Suppressor macrophage (primary cell): ENCODE measurements at regions not wholly inside any gene's neighbourhood (a gene's known extent, or its start where the extent isn't known, plus 50 kb on each side); places are given as distances from the start of the nearest gene placed in this dataset.

ENCODE experiments used
- DNase-seq, 4 experiments: peaks; one replicate each; pipeline ENCODE4 v3.0.0-alpha.2; 2020 to 2022

DNA sequence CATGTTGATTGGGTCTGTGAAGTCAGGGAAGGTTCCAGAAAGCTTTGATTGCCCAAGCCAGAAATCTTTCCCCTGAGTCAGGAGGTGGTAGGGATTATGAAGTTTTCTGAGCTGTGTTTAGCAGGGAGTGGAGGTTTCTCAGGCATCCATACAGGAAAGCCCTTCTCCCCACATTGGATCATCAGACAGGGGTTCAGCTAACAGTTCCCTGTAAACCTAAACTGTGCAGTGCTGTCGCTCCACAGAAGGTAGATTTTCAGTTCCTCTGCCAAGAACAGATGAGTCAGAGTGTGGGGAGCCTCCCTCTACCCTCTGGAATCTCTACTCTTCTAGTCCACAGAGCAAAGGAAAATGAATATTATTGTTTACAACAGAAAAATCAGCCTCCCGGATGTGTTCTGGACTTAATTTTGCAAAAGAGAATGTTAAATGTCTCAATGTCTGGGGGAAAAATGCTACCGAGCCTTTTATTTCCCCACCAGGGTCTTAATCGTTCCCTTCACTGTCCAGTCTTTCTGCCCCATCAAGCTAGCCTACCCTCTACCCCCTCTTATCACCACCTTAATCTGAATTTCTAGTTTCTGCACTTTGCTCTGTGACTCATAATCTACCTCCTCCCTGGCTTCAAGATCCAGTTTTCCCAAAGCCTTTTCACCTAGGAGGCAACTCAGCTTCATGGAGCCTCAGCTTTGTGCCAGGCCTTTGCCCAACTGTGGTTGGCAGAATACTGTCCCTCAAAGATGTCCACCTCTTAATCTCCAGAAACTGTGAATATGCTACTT, 355.6 kb downstream of the PRDM2 start:
- DNase-seq, result no peak

- DNase-seq, result no peak
These were observed 357.7 kb downstream of the PRDM2 start for GRCh38 chr1:14057640-14058039.

- no peak for DNase-seq
These were observed 361.2 kb downstream of the PRDM2 start for GRCh38 chr1:14061204-14061603.

GRCh38 chr1:14061722-14062121, 361.7 kb downstream of the PRDM2 start:
- no peak for DNase-seq

DNA sequence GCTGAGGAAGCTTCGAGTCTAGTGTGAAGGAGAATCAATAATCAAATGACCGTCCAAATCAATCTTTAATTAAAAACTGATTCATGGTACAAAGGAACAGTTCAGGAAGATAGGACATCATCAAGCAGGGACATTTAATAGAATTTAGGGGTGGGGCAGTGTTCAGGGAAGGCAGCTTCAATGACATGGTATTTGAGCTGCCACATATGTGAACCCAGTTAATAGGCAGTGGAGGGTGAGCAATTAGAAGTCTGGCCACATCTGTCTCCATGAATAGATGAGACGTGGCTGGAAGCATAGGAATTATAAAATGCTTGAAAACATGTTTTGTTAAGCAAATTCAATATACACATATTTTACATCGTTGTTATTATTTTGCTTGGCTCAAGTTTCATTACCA, 362.7 kb downstream of the PRDM2 start:
- DNase-seq, result no peak

DNA sequence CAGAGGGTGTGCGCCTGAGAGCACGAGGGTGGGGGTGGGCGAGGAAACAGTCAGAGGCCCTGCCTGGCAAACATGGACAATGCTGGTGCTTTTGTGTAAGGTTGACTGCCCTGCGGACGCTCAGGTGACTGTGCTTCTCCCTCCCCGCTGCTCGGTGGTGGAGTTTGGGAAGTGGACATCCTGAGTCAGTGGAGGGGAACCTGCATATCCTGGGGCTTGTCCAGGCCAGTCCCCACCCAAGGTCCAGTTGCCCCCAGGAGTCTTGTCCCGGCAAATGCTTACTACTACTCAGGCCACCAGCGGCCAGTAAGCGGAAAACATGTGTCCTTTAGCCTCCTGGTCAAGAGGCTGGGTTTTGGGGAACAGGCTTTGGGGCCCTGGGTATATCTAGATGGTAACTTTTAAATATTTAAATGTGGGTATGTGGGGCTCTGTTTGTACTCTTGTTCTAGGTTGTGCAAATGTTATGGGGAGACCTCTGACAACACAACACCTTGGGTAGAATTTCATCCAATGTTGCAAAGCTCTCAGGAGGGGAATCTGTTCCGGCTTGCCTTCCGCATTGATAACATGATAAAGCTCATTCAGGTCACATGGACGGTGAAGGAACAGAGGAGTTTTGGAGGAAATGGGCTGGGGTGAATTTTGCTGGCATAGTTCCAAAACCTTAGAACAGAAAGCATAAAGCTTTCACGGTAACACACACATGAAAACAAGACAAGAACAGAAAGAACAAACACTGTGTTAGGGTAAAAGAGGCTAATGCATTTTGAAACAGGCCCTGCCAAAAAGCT, 364.9 kb downstream of the PRDM2 start:
- DNase-seq, result no peak

DNA sequence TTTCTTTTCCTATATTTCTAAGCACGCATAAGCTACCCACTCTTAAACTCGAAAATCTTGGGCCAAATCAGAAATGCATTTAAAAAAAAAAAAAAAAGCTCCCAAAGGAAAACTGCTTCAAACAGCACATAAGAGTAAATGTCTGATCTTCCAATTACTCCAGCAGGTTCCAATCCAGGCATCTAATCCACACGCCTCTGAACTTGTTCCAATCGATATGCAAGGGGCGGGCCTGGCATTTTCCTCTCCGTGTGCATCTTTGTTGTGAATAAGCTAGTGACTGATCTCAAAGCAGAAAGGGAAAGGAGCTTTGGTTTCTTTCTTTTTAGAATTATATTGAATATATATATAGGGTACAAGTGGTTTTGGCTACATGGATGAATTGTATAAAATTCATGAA, 365.5 kb downstream of the PRDM2 start:
- DNase-seq, result no peak

DNA sequence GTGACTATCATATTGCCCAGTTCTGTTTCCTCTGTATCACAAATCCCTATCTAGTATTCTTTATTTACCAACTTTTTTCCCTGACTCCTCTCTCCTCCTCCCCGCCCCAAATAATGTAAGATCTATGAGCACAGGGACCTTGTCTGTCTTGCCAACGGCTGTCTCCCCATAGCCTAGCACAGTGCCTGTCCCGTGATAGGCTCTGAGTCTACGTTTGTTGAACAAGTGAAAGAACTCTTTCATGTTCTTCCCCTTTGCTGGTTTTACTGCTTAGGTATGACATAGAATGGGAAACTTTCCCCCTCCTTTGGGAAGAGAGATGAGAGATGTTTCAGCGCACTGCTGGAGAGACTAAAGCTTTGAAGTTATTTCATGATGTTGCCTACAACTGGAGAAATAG, 367.0 kb downstream of the PRDM2 start:
- no peak for DNase-seq

GRCh38 chr1:14067711-14068110, 367.7 kb downstream of the PRDM2 start:
- DNase-seq, result no peak

- no peak for DNase-seq
These were observed 371.6 kb downstream of the PRDM2 start for GRCh38 chr1:14071581-14071980.

GRCh38 chr1:14080653-14081052, 380.7 kb downstream of the PRDM2 start:
- DNase-seq, result no peak

DNA sequence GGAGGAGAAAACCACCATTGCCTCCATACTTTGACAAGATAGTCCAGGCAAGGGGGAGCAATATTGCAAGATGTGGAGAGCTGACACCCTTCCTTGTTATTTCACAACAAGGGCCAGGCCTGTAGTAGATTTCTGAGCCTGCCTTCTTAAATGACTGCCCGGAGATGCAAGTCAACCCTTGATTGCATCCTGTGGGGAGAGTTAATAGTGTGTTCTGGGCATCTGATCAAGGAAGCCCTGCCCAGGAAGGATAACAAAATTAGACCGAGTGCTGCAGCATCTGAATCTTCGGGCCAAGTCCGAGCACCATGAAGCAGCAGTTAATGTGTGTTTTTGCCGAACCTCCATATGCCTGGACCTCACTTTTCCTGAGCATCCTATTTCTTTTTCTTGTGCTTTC, 382.3 kb downstream of the PRDM2 start:
- DNase-seq, result no peak

DNA sequence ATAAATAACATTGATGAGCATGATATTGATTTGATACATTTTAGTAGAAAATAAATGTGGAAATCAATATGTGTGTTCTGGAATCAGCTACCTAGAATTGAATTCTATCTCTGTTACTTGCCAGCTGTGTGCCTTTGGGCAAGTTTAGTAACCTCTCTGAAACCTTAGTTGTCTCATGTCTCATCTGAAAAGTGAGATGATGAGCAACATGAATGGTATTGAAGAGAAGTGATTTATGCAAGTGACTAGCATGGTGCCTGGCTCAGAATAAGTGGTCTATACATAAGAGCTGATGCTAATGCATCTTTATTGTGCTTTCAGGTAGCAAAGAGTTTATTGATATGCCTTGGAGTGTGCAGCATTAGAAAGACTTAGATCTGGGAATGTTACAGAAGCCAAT, 383.3 kb downstream of the PRDM2 start:
- DNase-seq, result no peak

DNA sequence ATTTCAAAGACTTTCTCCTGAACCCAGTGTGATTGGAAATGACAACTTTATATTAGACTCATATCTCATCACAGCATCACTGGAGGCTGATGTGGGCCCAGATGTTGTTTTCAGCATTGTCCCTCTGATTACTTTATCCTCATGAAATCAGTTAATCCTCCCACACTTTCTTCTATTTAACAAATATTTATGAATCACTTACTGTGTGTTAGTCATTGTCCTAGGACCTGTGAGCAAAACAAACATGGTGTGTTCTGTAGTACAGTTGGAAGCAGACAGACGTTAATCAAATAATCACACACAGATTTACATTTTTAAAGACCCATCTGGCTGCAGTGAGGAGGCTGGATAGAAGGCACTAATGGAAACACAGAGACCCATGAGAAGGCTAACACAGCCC, 383.7 kb downstream of the PRDM2 start:
- no peak for DNase-seq

GRCh38 chr1:14090062-14090461, 390.1 kb downstream of the PRDM2 start:
- no peak for DNase-seq

- DNase-seq, result no peak
These were observed 390.5 kb downstream of the PRDM2 start for GRCh38 chr1:14090531-14090930.

- DNase-seq, result peak in 3 of 4 experiments; percentile 15 to 43 (median 24)
These were observed 394.8 kb downstream of the PRDM2 start for GRCh38 chr1:14094611-14095400.

GRCh38 chr1:14098294-14098913, 398.4 kb downstream of the PRDM2 start:
- no peak for DNase-seq

- DNase-seq, result no peak
These were observed 400.5 kb downstream of the PRDM2 start for GRCh38 chr1:14100444-14100843.

- no peak for DNase-seq
These were observed 400.9 kb downstream of the PRDM2 start for GRCh38 chr1:14100919-14101318.

GRCh38 chr1:14102180-14102579, 402.2 kb downstream of the PRDM2 start:
- DNase-seq, result no peak

GRCh38 chr1:14103878-14104430, 404.0 kb downstream of the PRDM2 start:
- no peak for DNase-seq

DNA sequence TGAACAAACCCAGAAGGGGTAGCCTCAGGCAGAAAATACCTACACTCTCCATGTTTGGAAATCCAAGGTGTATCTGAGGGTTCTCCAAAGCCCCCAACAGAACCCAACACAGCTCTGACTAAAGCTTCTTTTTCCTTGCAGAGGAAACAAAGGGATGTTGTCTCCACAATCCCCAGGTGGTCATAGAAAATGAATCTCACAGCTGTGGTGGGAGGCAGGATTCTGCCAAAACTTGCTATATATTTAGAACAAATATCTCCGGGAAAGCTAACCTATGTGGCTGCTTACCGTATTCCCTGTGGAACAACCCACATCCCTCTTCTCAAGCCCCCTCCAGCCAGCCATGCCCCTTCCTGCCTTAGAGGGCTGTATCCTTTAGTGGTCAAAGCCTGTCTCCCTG, 406.1 kb downstream of the PRDM2 start:
- no peak for DNase-seq
